IPS DF 19.7 (cell line): ENCODE measurements at regions not wholly inside any gene's neighbourhood (a gene's known extent, or its start where the extent isn't known, plus 50 kb on each side); places are given as distances from the start of the nearest gene placed in this dataset.

ENCODE experiments used
- DNase-seq: peaks from one replicate; pipeline ENCODE4 v3.0.0-alpha.2; 2013; ENCODE audit warnings: low read depth, low spot score

DNA sequence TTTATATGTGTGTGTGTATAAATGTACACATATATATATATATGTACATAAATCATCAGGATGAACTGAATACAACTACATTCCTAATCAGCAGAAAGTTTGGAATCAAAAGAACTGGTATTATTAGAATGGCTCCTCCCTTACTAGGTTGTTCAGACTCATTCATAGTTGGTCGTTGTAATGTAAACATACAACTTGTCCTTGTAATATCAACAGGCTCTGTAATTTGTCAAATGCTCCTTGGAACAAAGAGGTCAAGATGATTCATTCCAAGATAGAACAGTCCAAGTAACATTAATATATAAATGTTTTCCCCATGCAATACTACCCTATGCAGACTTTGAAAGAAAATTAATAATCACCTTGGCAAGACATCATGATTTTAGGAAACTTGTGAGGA, 351.4 kb upstream of the SMIM31 start:
- DNase-seq: no peak

DNA sequence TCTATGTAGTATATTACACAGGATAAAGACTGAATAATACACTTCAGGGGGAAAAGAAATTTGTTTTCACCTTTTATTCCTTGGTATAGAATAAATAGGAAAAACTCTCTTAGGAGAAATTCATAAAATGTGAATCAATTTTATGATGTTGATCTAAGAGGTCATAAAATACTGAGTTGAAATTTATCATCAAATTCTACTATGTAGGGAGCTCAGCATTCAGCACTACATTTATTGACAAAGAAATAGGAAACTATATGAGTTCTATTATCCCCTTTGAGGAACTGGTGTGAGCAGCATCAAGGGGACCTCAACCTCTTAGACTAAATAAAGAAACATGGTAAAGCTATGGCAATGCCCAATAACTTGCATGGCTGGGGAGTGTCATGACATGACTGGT, 348.2 kb upstream of the SMIM31 start:
- DNase-seq: no peak

DNA sequence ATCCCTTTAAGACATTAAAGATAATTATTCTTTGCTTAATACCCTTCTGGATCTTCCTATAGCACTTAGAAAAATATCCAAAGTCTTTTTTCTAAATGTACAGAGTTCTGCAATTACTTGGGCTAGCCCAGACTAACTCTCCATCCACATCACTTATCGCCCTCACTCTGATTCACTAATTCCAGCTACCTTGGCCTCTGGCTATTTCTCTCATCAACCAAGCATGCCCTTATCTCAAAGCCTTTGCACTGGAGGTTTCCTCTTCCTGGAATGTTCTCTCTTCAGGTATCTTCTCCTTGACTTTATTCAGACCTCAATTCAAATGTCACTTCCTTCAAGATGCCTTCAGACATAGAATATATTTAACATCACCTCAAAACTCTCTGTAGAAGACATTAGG, 345.1 kb upstream of the SMIM31 start:
- no peak for DNase-seq

DNA sequence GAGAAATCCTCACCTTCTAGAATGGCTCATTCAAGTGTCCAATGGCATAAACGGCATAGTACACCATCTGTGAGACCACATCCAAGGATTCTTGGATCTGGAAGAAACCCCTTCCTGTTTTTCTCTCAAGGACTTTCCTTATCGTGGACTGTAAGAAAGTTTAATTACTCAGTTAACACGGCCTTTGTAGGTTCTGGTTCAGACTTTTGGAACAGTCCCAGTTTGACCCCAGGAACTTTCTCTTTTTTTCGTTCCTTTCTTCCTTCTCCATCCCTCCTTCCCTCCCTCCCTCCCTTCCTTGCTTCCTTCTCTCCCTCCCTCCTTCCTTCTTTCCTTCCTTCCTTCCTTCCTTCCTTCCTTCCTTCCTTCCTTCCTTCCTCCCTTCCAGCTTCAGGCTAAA, 343.5 kb upstream of the SMIM31 start:
- DNase-seq: no peak

DNA sequence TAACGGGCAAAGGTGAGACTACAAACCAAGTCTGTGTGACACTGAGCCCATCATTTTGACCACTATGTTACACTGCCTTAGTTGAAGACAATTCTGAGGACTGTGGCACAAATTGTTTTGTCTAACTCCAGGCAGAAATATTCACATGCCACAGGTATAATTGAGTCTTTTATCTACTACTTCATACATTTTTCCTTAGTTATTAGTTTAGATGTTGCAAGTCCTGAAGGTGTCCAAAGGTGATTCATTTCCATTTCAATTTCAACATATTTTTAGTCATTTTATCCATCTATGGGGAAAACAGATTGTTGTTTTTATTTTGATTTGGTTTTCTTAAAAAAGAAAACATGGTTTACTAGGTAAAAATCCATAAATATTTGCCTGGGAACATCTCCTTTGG, 341.7 kb upstream of the SMIM31 start:
- no peak for DNase-seq

DNA sequence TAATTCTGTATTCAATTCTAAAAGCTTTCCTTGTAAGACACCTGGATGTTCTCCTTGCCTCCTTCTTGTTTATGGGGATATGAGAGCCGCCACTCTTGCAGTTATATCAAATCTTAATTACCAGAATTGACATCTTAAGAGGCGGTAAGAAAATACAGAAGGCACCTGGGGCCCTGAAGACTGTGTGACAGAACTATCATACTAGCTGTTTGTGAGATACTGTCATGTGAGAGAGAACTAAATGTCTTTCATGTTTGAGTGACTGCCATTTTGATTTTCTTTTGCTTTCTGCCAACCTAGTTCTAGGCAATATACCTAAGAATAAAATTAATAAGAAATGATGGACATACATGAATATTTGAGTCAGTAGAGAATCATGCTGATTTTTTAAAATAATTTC, 340.2 kb upstream of the SMIM31 start:
- DNase-seq: no peak

DNA sequence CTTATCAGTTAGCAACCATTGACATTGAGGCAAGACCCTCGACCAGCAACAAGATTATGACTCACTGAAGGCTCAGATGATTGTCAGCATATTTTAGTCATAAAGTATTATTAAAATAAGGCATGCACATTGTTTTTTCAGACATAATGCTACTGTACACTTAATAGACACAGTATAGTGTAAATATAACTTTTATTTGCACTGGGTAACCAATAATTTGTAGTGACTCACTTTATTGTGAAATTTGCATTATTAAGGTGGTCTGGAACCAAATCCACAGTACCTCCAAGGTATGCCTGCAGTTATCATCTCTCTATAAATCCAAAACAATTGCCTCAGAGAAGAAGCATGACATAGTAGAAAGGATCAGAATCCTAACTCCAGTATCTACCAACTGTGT, 330.1 kb upstream of the SMIM31 start:
- DNase-seq: no peak

DNA sequence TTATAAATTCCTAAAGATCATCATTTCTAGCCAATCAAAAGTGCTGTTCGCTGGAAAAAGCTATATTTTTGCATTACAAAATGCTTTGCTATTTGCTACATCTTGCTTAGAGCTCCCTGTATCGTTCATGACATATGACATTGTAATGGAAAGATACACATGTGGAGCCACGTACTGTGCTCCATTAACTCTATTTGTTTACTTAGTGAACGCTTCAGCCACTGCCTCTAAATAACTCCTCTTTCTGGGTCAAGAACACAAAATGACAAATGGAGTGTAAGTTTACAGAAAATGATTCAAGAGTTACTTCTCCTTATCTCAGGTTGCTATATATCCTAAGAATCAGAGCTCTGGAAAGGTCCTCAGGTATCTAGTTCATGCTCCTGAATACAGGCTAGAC, 329.1 kb upstream of the SMIM31 start:
- no peak for DNase-seq

DNA sequence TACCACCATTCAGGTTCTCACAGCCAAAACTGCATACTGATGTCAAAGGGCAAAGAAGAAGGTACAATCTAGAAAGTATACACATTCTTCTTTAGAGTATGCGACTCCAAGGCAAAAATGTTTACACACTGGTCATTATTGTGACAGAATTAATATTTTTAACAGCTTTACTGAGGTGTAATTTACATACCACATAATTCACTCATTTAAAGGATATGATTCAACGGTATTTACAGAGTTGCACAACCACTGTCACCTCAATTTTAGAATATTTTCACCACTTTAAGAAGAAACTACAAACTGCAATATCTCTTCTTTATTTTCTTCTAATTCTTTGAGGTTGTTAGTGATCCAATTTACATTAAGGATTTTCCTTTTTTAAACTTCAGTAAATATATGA, 325.4 kb upstream of the SMIM31 start:
- no peak for DNase-seq

DNA sequence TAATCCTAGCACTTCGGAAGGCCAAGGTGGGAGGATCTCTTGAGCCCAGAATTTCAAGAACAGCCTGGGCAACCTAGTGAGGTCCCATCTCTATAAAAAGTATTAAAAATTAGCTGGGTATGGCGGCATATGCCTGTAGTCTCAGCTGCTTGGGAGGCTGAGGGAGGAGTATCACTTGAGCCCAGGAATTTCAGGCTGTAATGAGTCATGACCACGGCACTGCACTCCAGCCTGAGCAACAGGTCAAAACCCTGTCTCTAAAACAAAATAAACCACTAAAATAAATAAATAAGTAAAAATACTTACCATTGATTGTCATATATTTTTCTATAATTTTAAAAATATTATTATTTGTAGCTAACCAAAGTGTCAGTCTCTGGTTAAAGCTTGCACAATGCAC, 315.6 kb upstream of the SMIM31 start:
- no peak for DNase-seq

DNA sequence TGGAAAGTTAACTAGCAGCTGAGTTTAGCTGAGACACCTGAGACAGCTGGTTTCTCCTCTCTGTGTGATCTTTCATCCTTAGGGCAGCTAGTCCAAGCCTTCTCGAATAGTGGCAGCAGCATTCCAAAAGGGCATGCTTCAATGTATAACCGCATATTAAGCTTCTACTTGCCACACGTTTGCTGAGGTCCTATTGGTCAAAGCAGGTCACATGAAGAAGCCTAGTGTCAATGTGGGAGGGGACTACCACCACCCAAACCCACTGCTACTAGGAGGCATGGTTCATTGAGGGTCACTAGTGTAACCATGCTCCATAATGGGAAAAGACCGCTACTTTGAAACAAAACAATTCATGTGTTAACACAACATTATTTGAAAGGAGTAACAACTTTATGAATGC, 314.9 kb upstream of the SMIM31 start:
- no peak for DNase-seq

DNA sequence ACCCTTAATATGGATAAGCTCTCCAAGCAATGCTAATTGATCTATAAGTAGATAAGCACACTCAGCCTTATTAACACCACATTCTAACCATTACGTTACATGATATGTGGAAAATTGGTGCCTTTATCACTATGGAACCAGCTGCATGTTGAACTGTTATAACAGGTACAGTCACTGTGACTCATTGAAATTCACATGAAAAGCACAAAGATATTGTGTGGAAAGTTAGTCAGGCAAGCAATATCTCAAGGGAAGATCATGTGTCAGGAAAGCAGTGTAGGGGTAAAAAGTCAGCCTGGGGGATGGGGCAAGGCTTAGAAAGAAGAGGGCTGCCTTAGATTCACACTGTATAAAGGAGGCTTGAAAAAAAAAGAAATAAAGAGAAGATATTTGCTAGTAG, 313.7 kb upstream of the SMIM31 start:
- no peak for DNase-seq

DNA sequence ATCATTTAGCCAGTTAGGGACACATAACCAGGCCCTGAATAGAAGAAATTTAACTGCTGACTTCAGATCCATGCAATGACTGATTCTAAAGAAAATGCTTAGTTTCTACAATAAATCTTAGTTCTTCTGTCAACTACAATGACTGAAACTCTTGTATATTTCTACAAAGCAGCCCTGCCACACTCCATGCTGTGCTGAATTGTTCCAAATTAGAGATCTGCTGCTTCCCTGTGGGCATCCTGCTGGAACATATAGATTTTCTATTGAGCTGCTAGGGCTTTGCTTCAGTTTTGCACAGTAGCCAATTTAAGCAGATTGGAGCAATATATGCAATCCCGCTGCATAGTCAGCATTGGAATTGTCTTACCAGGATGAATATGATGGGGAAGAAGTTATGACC, 312.8 kb upstream of the SMIM31 start:
- no peak for DNase-seq

DNA sequence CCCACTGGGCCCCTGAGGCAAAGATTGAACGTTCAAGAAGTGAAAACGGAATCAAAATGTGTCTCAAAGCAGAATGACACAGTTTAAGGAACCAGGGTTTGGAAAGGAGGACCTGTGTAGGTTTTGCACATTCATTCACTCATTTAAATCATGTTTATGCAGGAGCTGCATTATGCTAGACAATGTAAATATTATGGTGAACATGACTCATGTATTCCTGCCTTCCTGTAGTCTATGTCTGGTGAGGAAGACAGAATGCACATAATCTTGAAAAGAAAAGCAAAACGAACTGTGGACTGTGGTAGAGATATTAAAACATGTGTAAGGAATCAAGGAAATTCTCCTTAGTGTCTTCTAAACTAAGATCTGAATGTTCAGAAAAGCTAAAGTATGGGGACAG, 311.8 kb upstream of the SMIM31 start:
- DNase-seq: no peak

DNA sequence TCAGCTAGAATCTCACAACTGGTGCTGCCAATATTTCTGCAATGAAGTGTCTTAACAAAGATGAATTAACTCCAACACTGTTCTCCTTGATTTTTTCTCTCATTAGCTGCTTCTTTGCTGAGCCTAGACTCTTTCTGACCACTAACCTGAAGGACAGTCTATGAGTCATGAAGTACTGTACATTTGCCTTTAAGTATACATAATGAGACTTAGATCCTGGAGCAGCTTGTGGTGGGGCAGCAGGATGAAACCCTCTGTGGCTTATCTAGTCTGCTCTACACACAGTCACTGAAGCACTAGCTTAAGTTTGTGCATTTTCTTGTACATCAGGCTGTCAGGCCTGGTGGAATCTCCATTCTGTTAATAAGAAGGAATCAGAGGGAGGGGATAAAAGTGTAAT, 307.4 kb upstream of the SMIM31 start:
- DNase-seq: no peak

DNA sequence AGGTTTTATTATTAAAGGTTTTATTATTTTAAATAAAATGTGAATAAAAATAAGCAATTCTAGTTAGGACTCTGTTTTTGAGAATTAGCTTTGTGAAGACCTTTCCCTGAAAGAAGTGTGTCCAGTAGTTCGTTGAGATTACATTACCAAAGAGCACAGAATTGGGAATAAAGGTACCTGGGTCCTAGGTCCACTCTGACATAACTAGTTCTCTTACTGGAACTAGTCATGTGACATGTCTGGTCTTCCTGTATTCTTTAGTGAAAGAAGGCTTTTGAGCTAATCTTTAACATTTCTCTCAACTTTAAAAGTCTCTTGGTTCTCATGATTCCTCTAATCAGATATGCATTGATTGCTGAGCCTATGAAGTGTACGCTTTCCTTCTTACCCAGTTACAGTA, 292.0 kb upstream of the SMIM31 start:
- no peak for DNase-seq

DNA sequence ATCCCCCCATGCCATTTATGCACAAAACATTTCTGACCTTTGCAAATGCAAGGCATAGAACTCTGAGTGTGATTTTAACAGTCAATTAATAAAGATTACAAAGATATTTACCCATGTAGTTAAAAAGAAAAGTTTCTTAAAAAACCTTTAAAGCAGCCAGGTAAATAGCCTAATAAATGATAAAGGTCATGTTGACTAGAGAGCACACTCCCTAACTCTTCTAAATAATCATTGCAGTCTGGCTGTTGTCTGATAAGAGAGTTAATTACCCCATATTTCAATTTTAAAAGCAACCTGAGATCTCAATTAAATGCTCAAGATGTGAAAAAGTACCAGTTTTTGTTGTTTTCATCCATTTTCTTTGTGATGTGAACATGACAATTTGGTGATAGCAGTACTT, 291.5 kb upstream of the SMIM31 start:
- no peak for DNase-seq

DNA sequence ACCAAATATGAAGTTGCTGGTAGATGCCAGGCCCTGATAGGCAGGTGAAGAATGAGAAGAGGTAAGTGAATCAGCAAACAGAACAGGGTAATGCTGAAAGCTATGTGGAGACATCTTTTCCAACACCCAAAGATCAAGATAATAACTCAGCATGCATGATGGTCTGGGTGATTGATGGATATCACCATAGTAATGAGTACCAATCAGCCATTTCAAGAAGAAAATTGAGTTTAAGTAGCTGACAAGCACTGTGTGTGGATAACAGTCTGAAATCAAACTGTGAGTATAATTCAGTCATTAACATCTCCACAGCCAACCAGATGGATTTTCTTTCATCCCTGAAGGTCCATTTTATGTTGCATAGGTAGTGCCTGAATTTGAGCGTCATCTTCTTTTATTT, 289.6 kb upstream of the SMIM31 start:
- DNase-seq: no peak

DNA sequence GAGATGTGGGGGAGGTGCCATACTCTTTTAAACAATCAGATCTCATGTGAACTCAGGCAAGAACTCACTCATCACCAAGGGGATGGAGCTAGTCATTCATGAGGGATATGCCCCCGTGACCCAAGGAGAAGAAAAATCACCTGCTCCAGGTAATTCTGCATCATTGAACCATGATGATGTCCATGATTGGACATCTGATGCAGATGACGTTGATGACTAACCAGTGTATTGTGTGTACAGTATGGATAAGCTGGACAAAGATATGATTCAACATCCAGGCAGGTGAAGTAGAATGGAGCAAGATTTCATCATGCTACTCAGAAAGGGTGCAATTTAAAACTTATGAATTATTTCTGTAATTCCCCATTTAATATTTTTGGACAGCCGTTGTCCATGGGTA, 286.4 kb upstream of the SMIM31 start:
- DNase-seq: no peak

DNA sequence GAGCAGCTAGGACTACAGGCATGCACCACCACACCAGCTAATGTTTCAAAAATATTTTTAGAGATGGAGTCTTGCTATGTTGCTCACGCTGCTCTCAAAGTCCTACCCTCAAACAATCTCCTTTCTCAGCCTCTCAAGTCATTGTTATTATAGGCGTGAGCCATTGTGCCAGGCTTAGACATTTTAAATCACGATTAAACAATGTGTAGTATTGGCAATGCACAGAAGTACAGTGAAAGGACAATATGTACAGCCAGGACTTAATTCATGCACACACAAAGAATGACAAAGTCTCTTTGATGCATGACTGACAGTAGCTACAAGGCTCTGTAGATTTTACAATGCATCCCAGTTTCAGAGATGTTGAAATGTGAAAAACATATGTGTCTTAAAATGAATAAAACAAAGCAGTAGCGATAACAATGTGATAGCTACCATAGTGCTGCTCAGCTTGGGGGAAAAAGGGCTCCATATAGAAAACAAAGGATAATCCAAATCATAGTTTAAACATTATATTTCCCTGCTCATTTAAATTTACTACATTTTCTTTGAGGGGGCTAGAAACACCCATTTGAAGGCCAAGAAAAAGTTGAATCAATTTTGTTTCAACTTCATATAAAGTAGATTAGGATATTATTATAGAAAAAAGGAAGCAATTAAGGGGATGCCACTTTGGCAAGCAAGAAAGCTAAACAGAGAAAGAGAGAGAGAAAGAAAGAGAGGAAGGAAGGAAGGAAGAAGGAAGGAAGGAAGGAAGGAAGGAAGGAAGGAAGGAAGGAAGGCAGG, 272.4 kb upstream of the SMIM31 start:
- no peak for DNase-seq

DNA sequence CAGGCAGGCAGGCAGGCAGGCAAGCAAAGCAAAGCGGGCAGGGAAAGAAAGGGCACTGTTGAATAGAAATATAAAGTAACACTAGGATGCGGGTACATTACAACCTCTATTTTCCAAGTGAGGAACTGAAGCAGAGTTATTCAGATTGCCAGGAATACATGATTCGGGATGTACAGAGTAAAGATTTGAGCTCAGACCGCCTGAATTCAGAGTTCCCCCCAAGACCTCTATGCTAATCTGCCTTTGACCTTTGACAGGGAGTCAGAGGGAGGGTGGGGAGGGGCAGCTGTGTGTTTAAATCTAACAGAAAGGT, 271.9 kb upstream of the SMIM31 start:
- DNase-seq: no peak

DNA sequence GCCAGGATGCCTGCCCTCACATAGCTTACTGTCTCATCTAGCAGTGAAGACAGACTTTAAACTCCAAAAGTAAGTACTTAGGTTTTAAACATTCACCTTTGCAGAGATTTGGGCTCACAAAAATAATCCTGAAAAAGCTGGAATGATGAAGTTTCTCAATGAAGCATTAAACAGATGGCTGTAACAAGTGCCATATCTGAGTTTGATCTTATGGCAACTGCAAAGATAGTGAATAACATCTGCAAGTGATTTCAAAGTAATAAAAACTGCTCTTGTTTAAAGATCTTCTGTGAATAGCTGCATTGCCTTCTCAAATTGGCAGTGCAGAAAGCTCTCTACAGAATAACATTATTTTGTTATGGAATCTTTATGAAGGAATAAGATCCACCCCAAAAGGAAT, 271.2 kb upstream of the SMIM31 start:
- no peak for DNase-seq

DNA sequence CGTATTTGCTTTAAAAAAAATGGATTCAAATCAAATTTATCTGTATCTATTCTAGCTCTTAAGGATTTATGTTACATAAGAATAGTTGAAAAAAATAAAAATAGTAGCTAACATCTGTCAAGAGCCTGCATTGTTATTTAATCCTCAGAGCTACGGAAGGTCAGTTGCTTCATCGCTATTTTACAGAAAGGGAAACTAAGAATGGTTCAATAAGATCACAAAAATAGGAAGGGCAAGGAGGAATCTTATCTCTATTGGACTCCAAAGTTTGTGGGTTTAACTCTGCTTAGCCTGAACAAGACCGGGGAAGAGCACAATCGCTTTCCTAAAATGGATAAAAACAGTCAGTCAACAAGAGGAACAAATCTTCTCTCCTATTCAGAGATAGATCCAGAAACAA, 270.2 kb upstream of the SMIM31 start:
- DNase-seq: no peak

DNA sequence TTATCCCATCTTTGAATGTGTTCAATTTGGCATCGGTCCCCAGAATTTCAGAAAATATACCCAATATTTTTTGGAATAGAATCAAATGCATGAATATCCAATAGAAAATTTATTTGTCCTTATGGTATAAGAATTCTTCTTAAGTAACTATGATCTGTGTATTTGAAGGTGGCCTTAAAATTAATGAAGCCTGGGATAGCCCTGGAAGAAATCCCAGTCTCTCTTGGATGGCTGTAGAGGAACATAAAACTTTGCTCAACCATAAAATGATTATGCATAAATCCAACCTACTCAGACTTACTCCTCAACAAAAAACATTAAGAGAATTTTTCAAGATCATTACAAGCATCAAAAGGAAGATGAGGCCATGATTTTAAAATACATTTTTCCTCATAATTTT, 269.4 kb upstream of the SMIM31 start:
- DNase-seq: no peak
